HL-60 (cell line): ENCODE measurements at regions not wholly inside any gene's neighbourhood (a gene's known extent, or its start where the extent isn't known, plus 50 kb on each side); places are given as distances from the start of the nearest gene placed in this dataset.

Source experiments
- CTCF ChIP-seq: IDR thresholded peaks from one replicate; pipeline ENCODE4 v1.5.1; 2011; ENCODE audit warnings: low read length, control low read depth, inconsistent platforms; ENCODE audit not compliant: insufficient read depth
- GABPA ChIP-seq: IDR thresholded peaks from 2 replicates; pipeline ENCODE4 v1.6.1; 2012; ENCODE audit warnings: low read depth
- POLR2AphosphoS5 ChIP-seq: IDR thresholded peaks from 2 replicates; pipeline ENCODE4 v1.6.1; 2012; ENCODE audit warnings: low read depth

GRCh38 chr6:27668442-27669294, 195.8 kb upstream of the ZNF184 start:
- TF ChIP-seq GABPA (no peak), CTCF (no peak), POLR2AphosphoS5 (no peak)
